GM04504 (cell line): ENCODE measurements at regions not wholly inside any gene's neighbourhood (a gene's known extent, or its start where the extent isn't known, plus 50 kb on each side); places are given as distances from the start of the nearest gene placed in this dataset.
"Not testable (repeated sequence)": the region's sequence is repeated elsewhere in the genome, so short reads cannot be mapped to it uniquely, and the experiment has no call there.

Experiments
- DNase-seq: peaks from one replicate; pipeline ENCODE4 v3.0.0-alpha.2; 2012; ENCODE audit warnings: low read depth

DNA sequence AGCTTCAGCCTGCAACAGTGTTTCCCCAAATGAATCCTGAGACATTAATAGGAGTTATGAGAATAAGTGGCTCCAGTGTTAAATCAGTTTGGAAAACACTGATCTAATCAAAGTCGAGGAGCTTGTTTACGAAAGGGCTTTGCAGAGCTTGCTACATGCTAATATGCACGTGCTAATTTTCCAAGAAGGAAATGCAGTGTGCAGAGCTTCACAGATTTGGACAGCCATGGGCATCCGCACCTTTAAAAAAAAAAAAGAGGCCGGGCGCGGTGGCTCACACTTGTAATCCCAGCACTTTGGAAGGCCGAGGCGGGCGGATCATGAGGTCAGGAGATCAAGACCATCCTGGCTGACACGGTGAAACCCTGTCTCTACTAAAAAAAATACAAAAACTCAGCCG, 79.7 kb upstream of the LMO2 start:
- DNase-seq, result not testable (repeated sequence)

GRCh38 chr11:33970984-33971466, 79.1 kb upstream of the LMO2 start:
- DNase-seq, result peak; percentile 38

GRCh38 chr11:33967451-33967850, 75.6 kb upstream of the LMO2 start:
- no peak for DNase-seq

DNA sequence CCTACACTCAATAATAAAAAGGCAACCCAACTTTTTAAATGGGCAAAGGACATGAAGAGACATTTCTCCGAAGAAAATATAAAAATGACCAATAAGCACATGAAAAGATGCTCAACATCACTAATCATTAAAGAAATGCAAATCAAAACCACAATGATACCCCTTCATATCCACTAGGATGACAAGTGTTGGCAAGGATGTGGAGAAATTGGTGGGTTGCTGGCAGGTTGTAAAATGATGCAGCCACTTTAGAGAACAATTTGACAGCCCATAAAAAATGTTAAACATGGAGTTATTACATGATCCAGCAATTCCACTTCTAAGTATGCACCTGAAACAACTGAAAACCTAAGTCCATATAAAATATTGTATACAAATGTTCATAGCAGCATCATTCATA, 73.2 kb upstream of the LMO2 start:
- DNase-seq, result no peak

GRCh38 chr11:33959855-33960400, 68.1 kb upstream of the LMO2 start:
- DNase-seq, result no peak

GRCh38 chr11:33957304-33957917, 65.5 kb upstream of the LMO2 start:
- no peak for DNase-seq

GRCh38 chr11:33956611-33957010, 64.7 kb upstream of the LMO2 start:
- DNase-seq, result no peak

DNA sequence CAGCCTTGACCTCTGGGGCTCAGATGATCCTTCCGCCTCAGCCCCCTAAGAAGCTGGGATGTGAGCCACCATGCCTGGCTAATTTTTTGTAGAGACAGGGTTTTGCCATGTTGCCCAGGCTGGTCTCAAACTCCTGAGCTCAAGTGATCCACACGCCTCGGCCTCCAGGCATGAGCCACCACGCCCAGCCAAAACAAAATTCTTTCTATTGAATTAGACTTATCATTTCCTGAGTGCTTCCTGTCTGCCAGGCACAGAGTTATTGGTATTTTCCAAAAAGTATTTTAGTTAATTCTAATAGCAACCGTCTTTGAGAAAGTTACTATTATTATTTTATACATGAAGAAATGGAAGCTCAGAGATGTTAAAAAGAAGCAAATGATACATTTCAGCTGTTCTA, 61.4 kb upstream of the LMO2 start:
- no peak for DNase-seq

GRCh38 chr11:33952805-33953204, 60.9 kb upstream of the LMO2 start:
- DNase-seq, result no peak

GRCh38 chr11:33949252-33949913, 57.5 kb upstream of the LMO2 start:
- DNase-seq, result no peak

DNA sequence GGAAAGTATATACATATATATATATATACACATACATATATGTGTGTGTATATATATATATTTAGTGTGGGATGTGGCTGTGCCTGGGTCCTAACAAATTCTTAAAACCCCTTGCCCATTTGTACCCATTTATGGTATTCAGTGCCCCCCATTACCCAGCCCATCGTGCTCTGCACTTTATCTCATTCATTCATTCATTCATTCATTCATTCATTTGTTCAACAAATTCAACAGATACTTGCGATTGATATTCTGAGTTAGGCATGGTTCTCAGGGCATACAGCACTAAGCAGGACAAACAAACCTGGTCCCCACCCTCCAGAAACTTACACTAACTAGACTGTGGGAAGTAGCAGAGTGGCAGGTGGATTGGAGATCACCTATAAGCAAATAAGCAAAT, 56.6 kb upstream of the LMO2 start:
- no peak for DNase-seq

- not testable (repeated sequence) for DNase-seq
Observed at GRCh38 chr11:33947918-33948317, 56.0 kb upstream of the LMO2 start.

DNA sequence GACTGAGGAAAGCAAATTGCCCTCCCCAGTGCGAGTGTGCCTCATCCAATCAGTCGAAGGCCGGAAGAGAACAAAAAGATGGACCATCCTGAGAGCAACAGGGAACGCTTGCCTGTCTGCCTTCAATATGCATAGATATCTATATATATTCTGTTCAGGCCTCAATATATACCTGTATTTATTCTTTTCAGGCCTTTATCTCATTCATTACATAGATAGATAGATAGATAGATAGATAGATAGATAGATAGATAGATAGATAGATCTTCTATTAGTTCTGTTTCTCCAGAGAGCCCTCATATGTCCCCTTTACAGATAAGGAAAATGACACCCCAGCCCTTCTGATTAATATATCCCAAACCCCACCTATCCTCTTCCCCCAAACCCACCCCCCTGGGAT, 55.1 kb upstream of the LMO2 start:
- DNase-seq, result no peak

DNA sequence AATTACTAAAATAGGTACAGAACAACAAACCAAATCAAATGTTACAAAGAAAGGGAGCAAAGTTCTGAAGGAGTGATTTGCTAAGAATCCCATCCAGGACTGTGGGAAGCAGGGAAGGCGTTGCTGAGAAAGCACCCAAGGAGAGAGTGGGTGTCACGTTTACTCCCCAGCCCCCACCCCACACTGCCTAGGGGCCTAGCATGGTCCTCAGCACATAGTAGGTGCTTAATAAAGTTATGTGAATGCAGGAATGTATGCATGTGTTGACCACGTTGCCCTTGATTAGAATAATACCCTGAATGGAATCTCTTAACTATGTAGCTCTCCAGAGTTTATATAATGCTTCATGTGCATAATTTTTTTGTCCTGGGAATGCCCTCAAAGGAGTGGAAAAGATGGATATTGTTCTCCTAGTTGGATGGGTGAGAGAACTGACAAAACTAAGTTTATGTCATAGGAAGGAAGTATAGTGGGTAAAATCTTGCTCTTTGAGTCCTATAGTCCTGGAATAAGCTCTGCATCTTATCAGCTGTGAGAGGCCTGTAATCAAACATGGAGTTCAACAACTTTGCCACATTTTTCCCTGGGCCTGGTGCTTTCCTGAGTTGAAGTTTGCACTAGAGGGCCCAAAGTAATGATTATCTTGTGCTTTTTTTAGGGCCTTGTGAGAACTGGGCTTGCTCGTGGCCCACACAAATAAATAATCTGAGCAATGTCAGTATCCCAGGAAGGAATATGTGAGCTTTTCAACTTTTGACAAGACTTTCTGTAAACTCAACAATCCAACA, 53.8 kb upstream of the LMO2 start:
- DNase-seq, result no peak

DNA sequence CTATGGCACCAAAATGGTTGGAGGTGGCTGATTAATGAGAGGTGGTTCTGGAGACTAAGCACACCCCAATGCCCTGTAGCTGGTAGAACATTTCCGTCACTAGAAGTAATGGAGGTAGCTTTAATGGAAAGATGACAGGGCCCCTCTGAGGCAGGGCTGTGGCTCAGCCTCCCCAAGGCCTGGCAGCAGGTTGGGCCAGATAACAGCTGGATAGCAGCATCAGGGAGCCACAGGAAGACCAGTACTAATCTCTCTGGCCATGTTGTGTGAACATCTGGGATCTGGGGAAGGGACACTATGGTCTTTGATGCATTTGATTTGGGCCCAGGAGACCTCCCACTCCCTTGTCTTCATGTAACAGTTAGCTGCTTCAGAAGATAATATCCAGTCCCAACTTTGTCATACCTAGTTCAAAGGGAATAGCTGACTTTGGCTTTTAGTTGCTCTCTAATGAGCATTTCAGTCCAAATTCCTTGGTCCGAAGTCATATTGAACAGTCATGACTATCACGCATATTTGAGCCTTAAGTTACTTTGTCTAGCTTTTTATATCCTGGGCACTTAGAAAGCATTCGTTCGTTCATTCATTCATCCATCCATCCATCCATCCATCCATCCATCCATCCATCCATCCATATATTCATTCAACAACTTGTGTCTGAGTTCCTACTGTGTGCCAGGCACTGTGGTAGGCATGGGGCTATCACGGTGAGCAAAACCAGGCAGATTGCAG, 53.0 kb upstream of the LMO2 start:
- no peak for DNase-seq

DNA sequence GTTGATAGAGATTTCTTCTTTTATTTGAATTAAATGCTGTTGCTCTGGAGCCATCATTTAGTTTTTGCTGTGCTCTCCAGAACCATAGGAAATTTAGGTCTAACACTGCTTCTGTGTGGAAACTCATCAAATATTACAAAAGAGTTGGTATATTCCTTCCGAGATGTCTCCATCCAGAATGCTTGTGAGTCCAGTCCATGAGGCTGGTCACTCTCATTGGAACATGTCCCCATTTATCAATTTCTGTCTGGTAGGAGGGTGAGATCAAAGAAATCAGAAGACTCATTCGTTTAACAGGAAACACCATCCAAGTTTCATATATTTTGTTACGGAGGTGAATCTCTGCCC, 52.4 kb upstream of the LMO2 start:
- no peak for DNase-seq

DNA sequence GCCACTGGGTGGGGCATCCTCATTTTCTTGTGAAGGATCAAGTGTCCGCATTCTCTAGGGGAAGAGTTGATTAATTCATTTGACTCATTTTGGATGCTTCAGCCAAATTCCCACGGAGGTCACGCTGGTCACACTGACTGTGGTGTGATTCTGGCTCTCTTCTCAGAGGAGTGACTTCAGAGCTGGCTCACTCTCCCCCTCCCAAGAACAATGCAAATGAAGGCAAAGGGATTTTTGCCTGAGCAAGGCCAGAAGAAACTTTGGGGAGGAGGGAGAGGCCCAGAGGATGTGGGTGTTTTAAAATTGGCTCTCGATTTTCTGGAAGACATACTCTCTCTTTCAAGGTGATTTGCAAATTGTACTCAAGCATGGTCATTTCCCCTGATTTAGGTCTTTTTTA, 51.1 kb upstream of the LMO2 start:
- DNase-seq, result peak; percentile 82

DNA sequence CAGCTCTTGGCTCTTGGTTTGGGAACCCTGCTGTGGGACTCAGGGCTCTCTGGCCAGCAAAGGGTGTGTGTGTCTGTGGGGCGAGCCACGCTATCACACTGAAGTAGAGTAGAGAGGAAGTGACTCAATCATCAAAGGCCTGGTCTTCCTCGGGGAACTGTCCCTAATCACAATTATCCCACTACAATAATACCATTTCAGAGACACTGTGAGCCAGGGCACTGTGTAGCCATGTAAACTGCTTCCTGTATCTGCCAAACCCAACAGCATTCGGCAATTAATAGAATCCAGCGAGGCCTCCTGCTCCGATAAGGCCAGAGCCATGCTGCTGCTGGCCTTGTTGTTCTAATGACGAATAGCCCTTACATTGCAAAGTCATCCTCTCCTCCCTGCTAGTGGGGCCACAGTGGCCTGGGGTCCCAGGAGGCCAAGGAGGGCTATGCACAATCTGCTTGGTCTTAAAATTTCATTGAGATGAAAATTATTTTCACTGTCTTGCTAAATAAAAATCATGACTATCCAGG, 49.8 kb upstream of the LMO2 start:
- DNase-seq, result no peak
